HEK293 (cell line): ENCODE measurements at regions not wholly inside any gene's neighbourhood (a gene's known extent, or its start where the extent isn't known, plus 50 kb on each side); places are given as distances from the start of the nearest gene placed in this dataset.

Source experiments
- CTCF ChIA-PET: fragments of 350-600 bp; formaldehyde crosslinking; extraction: SDS; loops from one replicate; lab custom pipeline; 2021; ENCODE audit warnings: antibody characterized with exemption; lab: Yijun Ruan, JAX
- POLR2A ChIA-PET: fragments of 300-600 bp; formaldehyde crosslinking; extraction: SDS; loops from one replicate; lab custom pipeline; 2020; ENCODE audit warnings: antibody characterized with exemption, inconsistent platforms; lab: Yijun Ruan, JAX
- H3K27ac ChIP-seq: fragments of 200-500 bp; sonication (Bioruptor generic); 2 replicates; pipeline ENCODE4 v1.5.1; 2014; ENCODE audit warnings: low read depth, low read length, control low read depth, inconsistent platforms; ENCODE audit errors: extremely low read depth
- H3K36me3 ChIP-seq, 2 experiments: fragments of 200-500 bp in 1 of 2; sonication (Bioruptor generic) in 1 of 2; 1 replicate in 1 of 2; 2 replicates in 1 of 2; pipeline ENCODE4 v1.5.1; 2014 to 2017; ENCODE audit warnings: inconsistent platforms in 2 of 2, low read length in 2 of 2; ENCODE audit not compliant: control insufficient read depth in 2 of 2, insufficient read depth in 1 of 2
- H3K4me1 ChIP-seq: fragments of 200-500 bp; sonication (Bioruptor generic); 2 replicates; pipeline ENCODE4 v1.5.1; 2014; ENCODE audit warnings: mild to moderate bottlenecking, low read length, inconsistent platforms; ENCODE audit not compliant: control insufficient read depth, insufficient read depth
- H3K4me3 ChIP-seq: 2 replicates; pipeline ENCODE4 v1.5.1; 2011; ENCODE audit warnings: low read depth, mild to moderate bottlenecking, control low read depth, low read length, moderate library complexity
- H3K9me3 ChIP-seq: fragments of 200-500 bp; sonication (Bioruptor generic); 2 replicates; pipeline ENCODE4 v1.5.1; 2014; ENCODE audit warnings: low read depth, low read length, inconsistent platforms; ENCODE audit not compliant: control insufficient read depth, insufficient read depth
- GFI1B ChIP-seq: fragments of 450-650 bp; formaldehyde crosslinking; IDR thresholded peaks from 2 replicates; pipeline ENCODE4 v1.5.1; 2016; ENCODE audit warnings: missing biosample characterization, missing genetic modification characterization
- OSR2 ChIP-seq: fragments of 450-650 bp; formaldehyde crosslinking; IDR thresholded peaks from 2 replicates; pipeline ENCODE4 v1.5.1; 2016; ENCODE audit warnings: missing biosample characterization, missing genetic modification characterization
- REST ChIP-seq: fragments of 450-650 bp; formaldehyde crosslinking; IDR thresholded peaks from 2 replicates; pipeline ENCODE4 v1.5.1; 2016; ENCODE audit warnings: missing biosample characterization, missing genetic modification characterization
- SP3 ChIP-seq: fragments of 450-650 bp; formaldehyde crosslinking; IDR thresholded peaks from 2 replicates; pipeline ENCODE4 v1.5.1; 2016; ENCODE audit warnings: missing biosample characterization, missing genetic modification characterization
- TCF7L2 ChIP-seq: IDR thresholded peaks from 2 replicates; pipeline ENCODE4 v1.6.1; 2011; ENCODE audit warnings: low read depth, mild to moderate bottlenecking, inconsistent platforms, low read length, moderate library complexity, borderline replicate concordance
- TRIM28 ChIP-seq: IDR thresholded peaks from 2 replicates; pipeline ENCODE4 v1.6.1; 2011; ENCODE audit warnings: low read length, control low read depth, borderline replicate concordance
- ZNF121 ChIP-seq: fragments of 450-650 bp; formaldehyde crosslinking; IDR thresholded peaks from 2 replicates; pipeline ENCODE4 v1.5.1; 2016; ENCODE audit warnings: missing biosample characterization, missing genetic modification characterization
- ZNF23 ChIP-seq: fragments of 450-650 bp; formaldehyde crosslinking; IDR thresholded peaks from 2 replicates; pipeline ENCODE4 v1.5.1; 2016; ENCODE audit warnings: missing biosample characterization, missing genetic modification characterization, borderline replicate concordance
- ZNF433 ChIP-seq: fragments of 450-650 bp; formaldehyde crosslinking; IDR thresholded peaks from 2 replicates; pipeline ENCODE4 v1.5.1; 2016; ENCODE audit warnings: missing biosample characterization, missing genetic modification characterization, low read depth
- ZNF558 ChIP-seq: fragments of 450-650 bp; formaldehyde crosslinking; IDR thresholded peaks from 2 replicates; pipeline ENCODE4 v1.5.1; 2016; ENCODE audit warnings: missing biosample characterization, missing genetic modification characterization
- ZNF610 ChIP-seq: fragments of 450-650 bp; formaldehyde crosslinking; IDR thresholded peaks from 2 replicates; pipeline ENCODE4 v1.5.1; 2016; ENCODE audit warnings: missing biosample characterization, missing genetic modification characterization, borderline replicate concordance
- ZNF626 ChIP-seq: fragments of 450-650 bp; sonication (Bioruptor Pico); formaldehyde crosslinking; IDR thresholded peaks from 2 replicates; pipeline ENCODE4 v1.5.1; 2018; ENCODE audit warnings: missing biosample characterization, missing genetic modification characterization, inconsistent platforms
- ZNF629 ChIP-seq: fragments of 450-650 bp; formaldehyde crosslinking; IDR thresholded peaks from 2 replicates; pipeline ENCODE4 v1.5.1; 2017; ENCODE audit warnings: missing biosample characterization, missing genetic modification characterization
- ZNF692 ChIP-seq: fragments of 450-650 bp; formaldehyde crosslinking; IDR thresholded peaks from 2 replicates; pipeline ENCODE4 v1.5.1; 2016; ENCODE audit warnings: missing biosample characterization, missing genetic modification characterization
- TF ChIP-seq, protein P1 (sequence below): fragments of 450-650 bp; formaldehyde crosslinking; IDR thresholded peaks from 2 replicates; pipeline ENCODE4 v1.5.1; 2016; ENCODE audit warnings: missing biosample characterization, missing genetic modification characterization
- TF ChIP-seq, protein P2 (sequence below): fragments of 450-650 bp; formaldehyde crosslinking; IDR thresholded peaks from 2 replicates; pipeline ENCODE4 v1.5.1; 2017; ENCODE audit warnings: missing biosample characterization, mild to moderate bottlenecking, missing genetic modification characterization, moderate library complexity

GRCh38 chr4:17182888-17183287 is 284.4 kb upstream of the LDB2 start:
- ChIA-PET CTCF (no interaction called here), POLR2A (no interaction called here)
- Histone ChIP-seq H3K4me1 (no peaks in the 10 kb centered on the region), H3K36me3 (no peaks in the 10 kb centered on the region), H3K27ac (no peak overlapping the region), H3K4me3 (no peak overlapping the region), H3K9me3 (no peaks in the 10 kb centered on the region)
- TF ChIP-seq ZNF121 (tag by site-specific recombination) (no peak), ZNF558 (tag by site-specific recombination) (no peak), OSR2 (no peak), ZNF610 (tag by site-specific recombination) (no peak), GFI1B (tag by site-specific recombination) (no peak), ZNF629 (tag by site-specific recombination) (no peak), REST (tag by site-specific recombination) (no peak), ZNF626 (tag by site-specific recombination) (no peak), ZNF692 (tag by site-specific recombination) (no peak)
- TF ChIP-seq, protein P1, sequence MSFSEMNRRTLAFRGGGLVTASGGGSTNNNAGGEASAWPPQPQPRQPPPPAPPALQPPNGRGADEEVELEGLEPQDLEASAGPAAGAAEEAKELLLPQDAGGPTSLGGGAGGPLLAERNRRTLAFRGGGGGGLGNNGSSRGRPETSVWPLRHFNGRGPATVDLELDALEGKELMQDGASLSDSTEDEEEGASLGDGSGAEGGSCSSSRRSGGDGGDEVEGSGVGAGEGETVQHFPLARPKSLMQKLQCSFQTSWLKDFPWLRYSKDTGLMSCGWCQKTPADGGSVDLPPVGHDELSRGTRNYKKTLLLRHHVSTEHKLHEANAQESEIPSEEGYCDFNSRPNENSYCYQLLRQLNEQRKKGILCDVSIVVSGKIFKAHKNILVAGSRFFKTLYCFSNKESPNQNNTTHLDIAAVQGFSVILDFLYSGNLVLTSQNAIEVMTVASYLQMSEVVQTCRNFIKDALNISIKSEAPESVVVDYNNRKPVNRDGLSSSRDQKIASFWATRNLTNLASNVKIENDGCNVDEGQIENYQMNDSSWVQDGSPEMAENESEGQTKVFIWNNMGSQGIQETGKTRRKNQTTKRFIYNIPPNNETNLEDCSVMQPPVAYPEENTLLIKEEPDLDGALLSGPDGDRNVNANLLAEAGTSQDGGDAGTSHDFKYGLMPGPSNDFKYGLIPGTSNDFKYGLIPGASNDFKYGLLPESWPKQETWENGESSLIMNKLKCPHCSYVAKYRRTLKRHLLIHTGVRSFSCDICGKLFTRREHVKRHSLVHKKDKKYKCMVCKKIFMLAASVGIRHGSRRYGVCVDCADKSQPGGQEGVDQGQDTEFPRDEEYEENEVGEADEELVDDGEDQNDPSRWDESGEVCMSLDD (tag by site-specific recombination), result no peak
- TF ChIP-seq, protein P2, sequence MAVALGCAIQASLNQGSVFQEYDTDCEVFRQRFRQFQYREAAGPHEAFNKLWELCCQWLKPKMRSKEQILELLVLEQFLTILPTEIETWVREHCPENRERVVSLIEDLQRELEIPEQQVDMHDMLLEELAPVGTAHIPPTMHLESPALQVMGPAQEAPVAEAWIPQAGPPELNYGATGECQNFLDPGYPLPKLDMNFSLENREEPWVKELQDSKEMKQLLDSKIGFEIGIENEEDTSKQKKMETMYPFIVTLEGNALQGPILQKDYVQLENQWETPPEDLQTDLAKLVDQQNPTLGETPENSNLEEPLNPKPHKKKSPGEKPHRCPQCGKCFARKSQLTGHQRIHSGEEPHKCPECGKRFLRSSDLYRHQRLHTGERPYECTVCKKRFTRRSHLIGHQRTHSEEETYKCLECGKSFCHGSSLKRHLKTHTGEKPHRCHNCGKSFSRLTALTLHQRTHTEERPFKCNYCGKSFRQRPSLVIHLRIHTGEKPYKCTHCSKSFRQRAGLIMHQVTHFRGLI (tag by site-specific recombination), result no peak

DNA sequence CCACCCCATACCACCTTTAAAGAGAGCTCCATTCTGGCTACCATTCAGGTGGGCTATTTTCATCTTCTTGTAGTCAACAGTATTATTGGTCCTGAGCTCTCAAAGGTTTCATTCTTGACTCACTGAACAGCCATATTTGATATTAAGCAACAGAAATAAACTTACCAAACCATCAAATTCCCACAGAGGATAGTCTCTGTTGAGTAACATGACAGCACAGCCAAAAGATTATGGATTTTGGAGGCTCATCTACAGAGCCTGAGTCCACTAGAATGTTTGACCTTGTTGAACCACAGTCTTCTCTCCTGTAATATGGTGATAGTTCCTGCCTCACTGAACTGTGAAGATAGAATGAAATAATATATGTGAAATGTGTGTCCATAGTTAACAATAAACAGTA is 276.3 kb upstream of the LDB2 start:
- ChIA-PET POLR2A (no interaction called here), CTCF (interaction anchor here (1.2 kb wide), 1 partner anchor 10 kb away, joined by 4 read pairs; no protein-coding TSS in a partner anchor)
- no peaks in the 10 kb centered on the region for H3K4me1 ChIP-seq
- no peaks in the 10 kb centered on the region for H3K9me3 ChIP-seq
- no peaks in the 10 kb centered on the region for H3K36me3 ChIP-seq
- TF ChIP-seq OSR2 (no peak), ZNF23 (no peak), ZNF433 (tag by site-specific recombination) (no peak), TRIM28 (no peak), SP3 (no peak), TCF7L2 (no peak)
- H3K4me3 ChIP-seq, result no peak overlapping the region
- H3K27ac ChIP-seq, result no peak overlapping the region
